GM18505 (cell line): ENCODE measurements at regions not wholly inside any gene's neighbourhood (a gene's known extent, or its start where the extent isn't known, plus 50 kb on each side); places are given as distances from the start of the nearest gene placed in this dataset.

Source experiments
- ATAC-seq: cut with Tn5 transposase; IDR thresholded peaks from one replicate; pipeline ENCODE4 v1.9.1; 2021; ENCODE audit not compliant: unreplicated experiment
- POLR2A ChIP-seq: IDR thresholded peaks from 4 replicates; pipeline ENCODE4 v1.6.1; 2011; ENCODE audit warnings: borderline replicate concordance; ENCODE audit not compliant: insufficient read depth, insufficient read length; ENCODE audit errors: extremely low read depth

GRCh38 chr1:190699165-190699564 lies 221.5 kb upstream of the BRINP3 start:
- no peak for ATAC-seq
- no peak for TF ChIP-seq POLR2A

GRCh38 chr1:190708418-190709057 lies 230.9 kb upstream of the BRINP3 start:
- no peak for TF ChIP-seq POLR2A
- ATAC-seq, result no peak

DNA sequence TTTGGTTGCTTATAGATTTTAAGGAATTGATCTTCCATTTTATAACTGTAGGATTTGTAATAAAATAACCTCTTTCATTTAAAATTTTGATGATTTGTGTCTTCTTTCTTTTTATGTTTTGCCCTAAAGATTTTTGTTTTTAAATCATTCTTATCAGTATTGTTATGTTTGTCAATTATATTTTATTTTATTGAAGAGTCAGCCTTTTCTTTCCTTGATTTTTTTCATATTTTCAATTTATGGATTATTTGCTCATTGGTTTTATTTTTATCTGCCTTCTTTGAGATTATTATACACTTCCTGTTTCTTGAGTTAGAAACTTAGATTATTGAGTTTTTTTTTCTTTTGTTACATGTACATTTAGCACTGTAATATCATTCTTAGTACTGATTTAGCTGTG lies 233.4 kb upstream of the BRINP3 start:
- no peak for TF ChIP-seq POLR2A
- no peak for ATAC-seq

DNA sequence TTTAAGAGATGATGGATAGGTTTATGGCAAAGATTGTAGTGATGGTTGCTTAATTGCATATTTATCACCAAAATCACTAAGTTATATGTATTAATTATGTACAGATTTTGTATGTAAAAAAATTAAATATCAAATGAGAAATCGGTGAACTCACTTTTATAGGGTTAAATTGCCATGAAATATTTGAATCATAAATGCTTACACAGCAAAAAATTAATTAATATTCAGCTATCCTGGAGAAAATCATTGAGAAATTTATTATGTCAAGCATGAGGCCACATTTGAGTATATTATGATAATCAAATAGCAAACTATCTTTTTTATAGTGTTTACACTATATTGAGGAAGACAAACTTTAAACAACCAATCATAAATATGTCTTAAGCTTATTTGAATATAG lies 239.4 kb upstream of the BRINP3 start:
- TF ChIP-seq POLR2A, result no peak
- no peak for ATAC-seq

DNA sequence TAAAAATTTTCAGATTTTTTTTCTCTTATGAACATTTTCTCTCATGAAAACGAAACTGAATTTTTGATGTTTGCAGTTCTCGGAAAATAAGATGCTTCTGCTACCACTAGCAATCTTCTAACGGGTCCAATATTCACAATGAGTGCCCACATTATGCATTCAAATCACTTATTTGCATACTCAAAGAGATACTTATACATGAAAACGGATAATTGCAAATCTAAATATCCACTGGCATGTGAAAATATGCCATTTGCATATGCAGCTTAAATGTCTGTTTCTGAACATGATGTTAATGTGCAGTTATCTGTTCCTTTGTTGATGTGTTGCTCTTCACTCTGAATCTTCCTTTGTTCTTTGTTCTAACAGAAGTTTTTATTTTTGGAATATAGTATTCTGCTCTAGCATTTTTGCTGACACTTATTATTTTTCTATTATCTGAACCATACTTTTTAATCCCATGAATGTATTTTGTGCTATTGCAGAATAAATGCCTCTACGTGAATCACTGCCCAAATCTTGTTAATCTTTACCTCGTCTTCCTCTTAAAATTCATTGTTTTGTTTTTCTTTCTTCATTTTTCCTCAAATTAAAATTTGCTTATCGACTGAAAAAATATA lies 259.4 kb upstream of the BRINP3 start:
- no peak for TF ChIP-seq POLR2A
- no peak for ATAC-seq

DNA sequence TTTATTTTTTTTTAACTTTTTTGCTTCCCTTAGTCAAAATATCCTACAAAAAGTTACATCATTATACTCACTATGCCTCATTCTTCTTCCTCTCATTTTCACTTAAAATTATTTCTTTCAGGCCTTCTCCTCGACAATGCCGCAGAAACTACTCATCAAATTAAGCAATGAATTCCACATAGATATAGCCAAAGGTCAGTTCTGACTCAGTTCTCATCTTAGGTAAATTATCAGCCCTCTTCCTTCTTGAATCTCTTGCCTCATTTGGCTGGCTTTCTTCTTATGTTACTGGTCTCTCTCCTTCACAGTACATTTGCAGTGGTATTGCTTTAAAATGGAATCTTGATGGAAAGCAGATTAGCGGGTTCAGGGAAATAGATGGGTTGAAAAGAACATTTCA lies 260.7 kb upstream of the BRINP3 start:
- no peak for TF ChIP-seq POLR2A
- ATAC-seq, result no peak

DNA sequence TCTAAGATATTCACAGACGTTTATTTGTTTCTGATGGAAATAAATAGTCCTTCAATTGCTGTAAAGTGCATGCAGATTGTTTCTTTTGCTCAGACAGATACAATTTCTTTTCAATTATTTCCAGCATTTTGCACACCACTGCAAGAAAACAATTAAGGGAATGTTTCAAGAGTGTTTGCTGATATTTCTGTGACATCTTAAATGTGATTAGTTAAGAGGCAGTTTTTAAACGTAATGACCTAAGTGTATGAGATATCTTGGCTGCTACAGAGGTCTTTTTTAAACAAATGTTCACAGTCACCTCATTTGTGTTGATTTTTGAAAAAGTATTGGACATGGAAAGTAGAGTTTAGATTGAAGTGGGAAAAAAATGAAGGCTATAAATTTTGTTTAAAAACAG lies 262.3 kb upstream of the BRINP3 start:
- no peak for TF ChIP-seq POLR2A
- ATAC-seq, result no peak

DNA sequence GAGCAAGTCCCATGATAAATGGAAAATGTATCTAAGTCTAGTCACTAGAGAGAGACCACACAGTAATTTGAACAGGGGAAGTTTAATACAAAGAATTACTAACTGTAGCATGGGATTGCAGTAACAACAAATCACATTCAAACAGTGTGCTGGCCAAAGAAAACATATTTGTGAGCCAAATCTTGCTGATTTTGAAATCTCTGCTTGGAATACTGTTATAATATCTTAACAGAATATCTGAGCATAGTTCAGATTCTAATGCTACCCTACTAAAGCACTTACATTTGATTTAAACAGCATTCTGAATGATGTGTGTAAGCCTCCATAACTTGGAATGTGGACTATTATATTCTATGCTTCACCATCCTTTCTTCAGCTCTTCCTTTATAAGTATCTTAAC lies 270.0 kb upstream of the BRINP3 start:
- no peak for TF ChIP-seq POLR2A
- ATAC-seq, result no peak

DNA sequence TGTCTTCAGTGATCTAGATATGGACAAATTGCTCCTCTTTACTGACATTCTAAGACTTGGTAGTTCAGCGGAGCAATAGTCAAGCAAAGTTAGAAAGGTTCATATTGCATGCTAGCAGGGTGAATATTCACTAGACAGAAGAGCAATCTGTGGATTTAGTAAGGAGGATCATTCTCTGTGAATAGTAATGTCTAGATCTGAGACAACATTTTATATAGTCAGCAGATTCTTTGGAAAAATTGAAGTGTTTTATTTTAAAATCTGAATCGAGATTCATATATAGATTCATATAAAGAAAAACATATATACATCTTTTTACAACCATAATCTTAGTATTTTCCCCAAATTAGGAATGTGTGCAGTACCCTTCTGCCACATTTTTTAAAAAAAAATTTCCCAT lies 274.5 kb upstream of the BRINP3 start:
- ATAC-seq, result no peak

GRCh38 chr1:190754666-190755065 lies 277.0 kb upstream of the BRINP3 start:
- no peak for TF ChIP-seq POLR2A
- no peak for ATAC-seq

More for the DNA sequence above, 274.5 kb upstream of the BRINP3 start:
- TF ChIP-seq POLR2A, result no peak

- ATAC-seq, result peak; percentile 99
- no peak for TF ChIP-seq POLR2A
Measured at GRCh38 chr1:190759807-190760206, 282.1 kb upstream of the BRINP3 start.

GRCh38 chr1:190762325-190762724 lies 284.7 kb upstream of the BRINP3 start:
- TF ChIP-seq POLR2A, result no peak
- no peak for ATAC-seq

- TF ChIP-seq POLR2A, result no peak
- no peak for ATAC-seq
Measured at GRCh38 chr1:190792873-190793272, 315.2 kb upstream of the BRINP3 start.

- TF ChIP-seq POLR2A, result no peak
- ATAC-seq, result no peak
Measured at GRCh38 chr1:190807629-190808028, 330.0 kb upstream of the BRINP3 start.

- no peak for ATAC-seq
- TF ChIP-seq POLR2A, result no peak
Measured at GRCh38 chr1:190808035-190808434, 330.4 kb upstream of the BRINP3 start.

DNA sequence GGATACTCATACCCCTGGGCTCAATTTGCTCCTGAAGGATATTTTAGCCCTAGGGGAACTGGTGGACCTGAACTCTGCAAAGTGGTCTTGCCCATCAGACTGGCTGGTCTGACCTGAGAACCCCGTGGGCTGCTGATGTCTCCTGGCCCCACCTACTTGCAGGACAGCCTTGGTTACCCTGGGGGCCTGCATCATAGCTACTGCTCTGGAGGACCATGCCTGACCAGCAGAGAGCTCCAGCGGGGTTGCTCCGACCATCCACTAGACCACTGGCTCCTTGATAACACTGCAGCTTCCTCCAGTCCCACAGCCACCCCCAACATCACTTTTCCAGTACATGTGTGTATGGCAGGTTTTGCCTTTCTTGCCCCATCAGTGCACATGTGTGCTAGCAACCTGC lies 331.6 kb upstream of the BRINP3 start:
- ATAC-seq, result no peak
- no peak for TF ChIP-seq POLR2A

DNA sequence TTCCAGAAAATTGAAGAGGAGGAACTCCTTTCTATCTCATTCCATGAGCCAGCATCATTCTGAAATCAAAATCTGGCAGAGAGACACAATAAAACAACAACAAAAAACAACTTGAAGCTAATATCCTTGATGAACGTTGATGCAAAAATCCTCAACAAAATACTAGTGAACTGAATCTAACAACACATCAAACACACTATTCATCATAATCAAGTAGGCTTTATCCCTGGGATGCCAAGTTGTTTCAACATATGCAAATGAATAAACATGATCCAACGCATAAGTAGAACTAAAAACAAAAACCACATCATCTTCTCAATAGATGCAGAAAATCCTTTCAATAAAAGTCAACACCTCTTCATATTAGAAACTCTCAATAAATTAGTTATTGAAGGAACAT lies 335.3 kb upstream of the BRINP3 start:
- no peak for TF ChIP-seq POLR2A
- ATAC-seq, result no peak
